Astrocyte of the spinal cord (primary cell): ENCODE measurements at regions not wholly inside any gene's neighbourhood (a gene's known extent, or its start where the extent isn't known, plus 50 kb on each side); places are given as distances from the start of the nearest gene placed in this dataset.
"Not testable (repeated sequence)": the region's sequence is repeated elsewhere in the genome, so short reads cannot be mapped to it uniquely, and the experiment has no call there.

Experiments
- DNase-seq: peaks from one replicate; pipeline ENCODE4 v3.0.0; 2011; ENCODE audit warnings: low read depth, low spot score
- H3K4me3 ChIP-seq: 2 replicates; pipeline ENCODE4 v1.5.1; 2011; ENCODE audit warnings: low read depth, mild to moderate bottlenecking, low read length, moderate library complexity
- in situ Hi-C: cut with HindIII; loops from 2 replicates; pipeline ENCODE4 v1.10.0; 2017; ENCODE audit warnings: low sequenced_read_pairs
- TF ChIP-seq, protein P1 (sequence below): IDR thresholded peaks from 2 replicates; pipeline ENCODE4 v1.5.1; 2012; ENCODE audit warnings: low read depth, mild to moderate bottlenecking, low read length, inconsistent platforms

DNA sequence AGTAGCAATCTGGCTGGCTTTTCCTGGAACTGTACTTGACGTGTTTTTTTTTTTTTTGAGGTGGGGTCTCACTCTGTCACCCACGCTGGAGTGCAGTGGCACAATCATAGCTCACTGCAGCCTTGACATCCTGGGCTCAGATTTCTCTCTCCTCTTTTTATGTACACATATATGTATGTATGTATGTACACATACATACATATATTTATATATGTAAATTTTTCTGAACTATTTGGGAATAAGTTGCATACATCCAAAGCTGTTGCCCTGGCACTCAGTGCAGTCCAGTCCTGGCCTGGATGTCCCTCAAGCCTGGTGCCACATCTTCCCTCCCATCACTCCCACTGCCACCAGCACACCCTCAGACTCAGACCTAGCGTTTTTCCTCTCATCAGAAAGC lies 89.0 kb upstream of the SHISA3 start:
- no peak for DNase-seq
- in situ Hi-C loops: no loop called here
- H3K4me3 ChIP-seq: no peak overlapping the region
- TF ChIP-seq, protein P1, sequence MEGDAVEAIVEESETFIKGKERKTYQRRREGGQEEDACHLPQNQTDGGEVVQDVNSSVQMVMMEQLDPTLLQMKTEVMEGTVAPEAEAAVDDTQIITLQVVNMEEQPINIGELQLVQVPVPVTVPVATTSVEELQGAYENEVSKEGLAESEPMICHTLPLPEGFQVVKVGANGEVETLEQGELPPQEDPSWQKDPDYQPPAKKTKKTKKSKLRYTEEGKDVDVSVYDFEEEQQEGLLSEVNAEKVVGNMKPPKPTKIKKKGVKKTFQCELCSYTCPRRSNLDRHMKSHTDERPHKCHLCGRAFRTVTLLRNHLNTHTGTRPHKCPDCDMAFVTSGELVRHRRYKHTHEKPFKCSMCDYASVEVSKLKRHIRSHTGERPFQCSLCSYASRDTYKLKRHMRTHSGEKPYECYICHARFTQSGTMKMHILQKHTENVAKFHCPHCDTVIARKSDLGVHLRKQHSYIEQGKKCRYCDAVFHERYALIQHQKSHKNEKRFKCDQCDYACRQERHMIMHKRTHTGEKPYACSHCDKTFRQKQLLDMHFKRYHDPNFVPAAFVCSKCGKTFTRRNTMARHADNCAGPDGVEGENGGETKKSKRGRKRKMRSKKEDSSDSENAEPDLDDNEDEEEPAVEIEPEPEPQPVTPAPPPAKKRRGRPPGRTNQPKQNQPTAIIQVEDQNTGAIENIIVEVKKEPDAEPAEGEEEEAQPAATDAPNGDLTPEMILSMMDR: no peak

DNA sequence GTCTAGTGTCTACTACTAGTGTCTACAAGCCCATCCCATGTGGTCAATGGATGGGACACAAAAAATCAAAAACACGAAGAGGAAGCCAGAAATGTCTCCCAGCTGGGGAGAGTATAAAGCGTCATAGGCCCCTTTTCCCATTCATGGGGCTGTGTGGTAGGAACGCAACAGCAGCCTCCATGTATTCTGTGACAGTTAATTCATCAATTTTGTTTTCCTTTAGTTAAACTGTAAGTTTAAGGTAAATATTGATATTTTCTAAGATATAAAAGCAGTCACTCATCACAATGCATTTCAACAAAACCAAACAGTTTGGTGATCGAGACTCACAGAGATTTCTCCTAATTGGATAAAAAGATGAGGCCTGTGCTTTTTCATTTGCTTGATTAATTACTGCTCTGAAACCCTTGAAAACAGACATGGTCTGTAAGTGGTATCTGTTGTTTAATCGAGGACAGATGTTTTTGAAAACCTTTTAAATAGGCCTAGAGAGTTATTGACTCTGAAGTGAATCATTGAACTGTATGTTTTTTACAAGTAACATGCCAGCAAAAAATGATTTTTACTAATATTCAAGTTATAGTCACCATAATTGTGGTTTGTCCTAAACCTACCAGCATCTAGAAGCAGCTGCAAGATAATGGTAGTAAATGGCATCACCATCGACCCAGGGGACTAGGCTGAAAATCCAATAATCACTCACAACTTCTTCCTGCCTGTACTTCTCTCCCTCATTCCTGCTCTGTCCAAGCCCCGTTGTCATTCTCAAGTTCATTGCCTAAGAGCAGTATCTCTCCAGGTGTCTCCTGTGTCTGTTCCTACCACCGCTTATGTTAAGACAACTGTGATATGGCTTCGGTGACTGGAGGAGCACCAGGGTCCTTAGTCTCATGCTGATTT lies 87.7 kb upstream of the SHISA3 start:
- no peak for DNase-seq
- H3K4me3 ChIP-seq: no peak overlapping the region
- in situ Hi-C loops: no loop called here
- TF ChIP-seq, protein P1: no peak

DNA sequence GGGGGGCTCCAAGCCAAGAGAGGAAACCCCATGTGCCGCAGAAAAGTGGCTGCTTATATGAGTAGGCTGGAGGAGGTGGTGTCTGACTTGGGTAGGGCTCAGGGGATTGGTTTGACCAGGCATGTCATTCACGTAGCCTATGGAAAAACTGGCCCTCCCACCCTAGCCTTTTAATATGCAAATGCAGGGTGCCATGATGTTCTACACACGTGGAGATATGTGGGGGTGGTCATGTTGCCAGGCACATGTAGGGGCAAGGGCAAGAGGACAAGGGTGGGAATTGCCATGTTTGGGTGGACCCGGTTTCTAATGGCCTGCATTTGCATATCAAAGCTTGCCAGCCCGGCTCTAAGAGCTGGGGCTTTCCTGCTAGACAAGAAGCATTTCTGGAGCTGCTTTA lies 86.9 kb upstream of the SHISA3 start:
- no peak for DNase-seq
- TF ChIP-seq, protein P1: no peak
- in situ Hi-C loops: no loop called here
- no peak overlapping the region for H3K4me3 ChIP-seq

DNA sequence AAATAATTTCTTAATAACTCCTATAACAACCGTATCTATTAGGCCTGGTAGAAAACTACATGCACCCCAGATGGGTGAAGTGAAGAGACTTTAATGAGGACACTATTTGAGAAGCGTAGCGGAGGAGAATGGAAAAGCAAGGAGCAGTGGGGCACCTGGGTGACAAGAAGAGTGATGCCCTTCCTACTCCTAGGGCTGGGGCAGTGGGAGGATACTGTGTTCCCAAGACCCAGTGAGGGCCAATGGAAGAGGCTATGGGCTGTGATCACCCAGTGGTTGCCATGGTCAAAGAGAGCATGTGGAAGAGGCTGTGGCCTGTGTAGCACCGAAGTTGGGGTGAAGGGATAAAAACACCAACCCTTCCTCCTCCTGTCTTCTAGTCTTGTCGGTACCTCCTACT lies 86.5 kb upstream of the SHISA3 start:
- TF ChIP-seq, protein P1: no peak
- no peak overlapping the region for H3K4me3 ChIP-seq
- no peak for DNase-seq
- in situ Hi-C loops: no loop called here

DNA sequence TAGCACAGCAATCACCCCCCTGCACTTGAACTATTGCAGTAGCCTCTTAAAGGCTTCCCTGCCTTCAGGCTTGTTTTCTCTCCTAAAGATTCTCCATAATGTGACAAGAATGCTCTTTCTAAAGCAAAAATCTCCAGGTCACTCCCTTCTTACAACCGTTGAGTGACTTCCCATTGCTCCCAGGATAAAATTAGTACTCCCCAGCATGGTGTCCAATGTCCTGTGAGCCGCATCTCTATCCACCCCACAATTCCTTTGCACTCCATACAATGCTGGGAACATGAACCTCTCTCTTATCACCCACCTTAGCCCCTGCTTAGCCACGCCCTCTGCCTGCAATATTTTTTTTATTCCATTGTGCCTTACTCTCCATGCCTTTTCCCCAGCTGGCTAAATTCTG lies 85.7 kb upstream of the SHISA3 start:
- TF ChIP-seq, protein P1: no peak
- no peak overlapping the region for H3K4me3 ChIP-seq
- in situ Hi-C loops: no loop called here
- DNase-seq: no peak

DNA sequence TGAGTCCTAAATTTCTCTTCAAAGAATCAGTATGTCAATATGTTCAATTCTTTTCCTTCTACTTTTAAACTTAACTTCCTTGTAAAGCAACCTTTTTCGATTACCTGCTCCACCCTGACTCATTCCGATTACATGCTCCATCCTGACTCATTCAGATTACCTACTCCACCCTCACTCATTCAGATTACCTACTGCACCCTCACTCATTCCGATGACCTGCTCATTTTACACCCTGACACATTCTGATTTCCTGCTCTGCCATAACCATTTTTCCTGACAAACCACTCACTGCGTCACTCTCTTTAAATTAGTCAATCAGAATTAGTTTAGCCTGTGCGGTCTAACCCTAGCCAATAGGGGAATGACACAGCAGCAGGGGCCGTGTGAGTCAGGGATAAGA lies 83.9 kb upstream of the SHISA3 start:
- DNase-seq, H3K4me3 ChIP-seq, in situ Hi-C loops: not testable (repeated sequence)

DNA sequence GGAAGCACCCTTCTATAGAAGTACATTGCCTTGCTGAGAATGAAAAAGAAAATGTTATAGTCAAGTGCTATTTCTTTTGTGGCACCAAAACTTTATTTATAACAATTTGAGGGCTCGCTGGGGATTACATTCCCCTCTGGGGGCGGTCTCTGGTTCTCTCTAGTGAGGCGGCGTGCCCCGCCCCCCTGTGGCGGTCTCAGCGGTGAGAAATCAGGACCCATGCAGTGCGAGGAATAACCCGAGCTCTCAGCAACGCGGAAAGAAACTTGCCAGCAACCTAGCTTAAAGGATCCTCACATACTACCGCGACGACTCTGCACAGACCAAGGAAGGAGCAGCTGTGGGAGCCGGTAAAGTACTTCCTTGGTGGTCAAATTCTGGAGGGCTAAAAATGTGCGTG lies 83.4 kb upstream of the SHISA3 start:
- in situ Hi-C loops: no loop called here
- DNase-seq: no peak
- no peak overlapping the region for H3K4me3 ChIP-seq
- TF ChIP-seq, protein P1: no peak
